Heart left ventricle (tissue), 13 donors: ENCODE measurements at regions not wholly inside any gene's neighbourhood (a gene's known extent, or its start where the extent isn't known, plus 50 kb on each side); places are given as distances from the start of the nearest gene placed in this dataset.

ENCODE experiments used
- POLR2A ChIP-seq, 2 donors: fragments of 450-650 bp; IDR thresholded peaks; one replicate each; pipeline ENCODE4 v1.6.1; 2017; ENCODE audit warnings: antibody characterized with exemption in 2 of 2, mild to moderate bottlenecking in 2 of 2, moderate library complexity in 2 of 2
- TF ChIP-seq, protein P1 (sequence below), 12 donors: fragments of 200-600 bp; sonication (generic) in 4 of 12; IDR thresholded peaks; one replicate each; pipeline versions ENCODE4 v1.5.0 to v1.8.0; 2018 to 2022; ENCODE audit warnings: antibody characterized with exemption in 12 of 12, mild to moderate bottlenecking in 5 of 12
- donor health status: ischemic (EF 13 %, LVEDD 7.1; RV severe dilation, severe dysfunction).
- donor health status: DM: no; HTN: yes; CAD: no.
- donor health status: DM: no; HTN: no; CAD: no.
- donor health status: ischemic (EF 25% LVEDD 6.9; RV normal size, moderate dysfunction).
- donor health status: ischemic (EF 25% LVEDD 5.7; RV mildly dilated, moderate dysfunction).
- donor health status: ischemic (EF 35%, LVEDD 5.7; RV mildly dilated, moderate dysfunction).
- donor health status: nonischemic (EF 11% LVEDD 7.7; RV severe dilation, severe dysfunction).
- donor health status: DM: yes; HTN: yes; CAD: no.
- donor health status: PGD.
- donor health status: ischemic (EF 29% LVEDD 5.4; RV normal size, mild dysfunction).
- donor health status: nonischemic (EF 23%, LVEDD 6.1; RV moderate dilation, normal function).

DNA sequence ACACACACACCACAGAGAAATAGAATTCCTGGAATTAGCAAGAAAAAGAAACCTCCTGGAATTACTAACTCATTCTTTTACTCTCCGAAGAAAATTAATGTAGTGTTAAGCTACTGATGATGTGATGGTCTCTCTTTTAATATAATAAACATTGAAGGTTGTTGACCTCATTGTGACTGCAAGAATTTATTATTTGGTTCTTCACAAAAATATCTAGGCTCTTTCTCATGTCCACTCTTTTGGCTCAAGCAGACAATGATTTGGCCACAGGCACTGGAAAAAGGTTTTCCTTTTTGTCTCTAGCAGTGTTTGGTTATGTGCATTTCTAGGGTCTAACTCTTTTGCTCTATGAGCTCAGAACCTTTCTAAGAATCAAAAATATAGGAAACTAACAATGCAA lies 811.9 kb downstream of the TENT5A start:
- TF ChIP-seq, protein P1, sequence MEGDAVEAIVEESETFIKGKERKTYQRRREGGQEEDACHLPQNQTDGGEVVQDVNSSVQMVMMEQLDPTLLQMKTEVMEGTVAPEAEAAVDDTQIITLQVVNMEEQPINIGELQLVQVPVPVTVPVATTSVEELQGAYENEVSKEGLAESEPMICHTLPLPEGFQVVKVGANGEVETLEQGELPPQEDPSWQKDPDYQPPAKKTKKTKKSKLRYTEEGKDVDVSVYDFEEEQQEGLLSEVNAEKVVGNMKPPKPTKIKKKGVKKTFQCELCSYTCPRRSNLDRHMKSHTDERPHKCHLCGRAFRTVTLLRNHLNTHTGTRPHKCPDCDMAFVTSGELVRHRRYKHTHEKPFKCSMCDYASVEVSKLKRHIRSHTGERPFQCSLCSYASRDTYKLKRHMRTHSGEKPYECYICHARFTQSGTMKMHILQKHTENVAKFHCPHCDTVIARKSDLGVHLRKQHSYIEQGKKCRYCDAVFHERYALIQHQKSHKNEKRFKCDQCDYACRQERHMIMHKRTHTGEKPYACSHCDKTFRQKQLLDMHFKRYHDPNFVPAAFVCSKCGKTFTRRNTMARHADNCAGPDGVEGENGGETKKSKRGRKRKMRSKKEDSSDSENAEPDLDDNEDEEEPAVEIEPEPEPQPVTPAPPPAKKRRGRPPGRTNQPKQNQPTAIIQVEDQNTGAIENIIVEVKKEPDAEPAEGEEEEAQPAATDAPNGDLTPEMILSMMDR (IDR thresholded peaks at IDR 0.05) = no peak
- no peak for TF ChIP-seq POLR2A (IDR thresholded peaks at IDR 0.05)
